GM12878 (cell line): ENCODE measurements at regions not wholly inside any gene's neighbourhood (a gene's known extent, or its start where the extent isn't known, plus 50 kb on each side); places are given as distances from the start of the nearest gene placed in this dataset.

Source experiments
- ATAC-seq: fragments of 200-7000 bp; cut with Tn5 transposase; 3 replicates; pipeline ENCODE4 v1.9.1; 2020; ENCODE audit warnings: mild to moderate bottlenecking, moderate library complexity
- BruUV-seq: library from RNA; stranded (reverse); fragments of 400-500 nt; replicated peaks from 2 replicates; lab custom pipeline; 2021; lab: Mats Ljungman, UMichigan
- CTCF ChIA-PET: fragments of 300-600 bp; sonication (Branson Sonifier 250); formaldehyde crosslinking; extraction: SDS; loops from one replicate; lab custom pipeline; 2021; ENCODE audit warnings: inconsistent platforms; lab: Yijun Ruan, JAX
- POLR2A ChIA-PET: fragments of 350-600 bp; formaldehyde crosslinking; extraction: SDS; loops from one replicate; lab custom pipeline; 2021; ENCODE audit warnings: inconsistent platforms; lab: Charles Lee
- RAD21 ChIA-PET: fragments of 300-600 bp; sonication (Branson Sonifier 250); formaldehyde crosslinking; loops from one replicate; lab custom pipeline; 2023; ENCODE audit warnings: antibody characterized with exemption; ENCODE audit not compliant: unreplicated experiment; lab: Charles Lee
- SMC1A ChIA-PET: fragments of 300-600 bp; sonication (Branson Sonifier 250); formaldehyde crosslinking; loops from one replicate; lab custom pipeline; 2023; ENCODE audit not compliant: unreplicated experiment, uncharacterized antibody; lab: Charles Lee
- DNase-seq: peaks from one replicate; pipeline ENCODE4 v3.0.0-alpha.2; 2011; ENCODE audit warnings: low read depth, low spot score
- FAIRE-seq: peaks from 3 replicates; lab custom pipeline; 2011; peaks lifted over from hg19 to GRCh38; lab: Jason Lieb, UNC
- H2AFZ ChIP-seq: 2 replicates; pipeline ENCODE4 v1.6.0; 2011; ENCODE audit warnings: low read depth, low read length, control low read depth; ENCODE audit not compliant: control insufficient read depth
- H3K27ac ChIP-seq: 2 replicates; pipeline ENCODE4 v1.5.1; 2011; ENCODE audit warnings: control low read depth; ENCODE audit not compliant: control insufficient read depth, insufficient read depth
- H3K27me3 ChIP-seq, 2 experiments: replicated peaks in 1 of 2; 2 replicates each; pipeline versions ENCODE4 v1.6.0 to v1.6.1; 2011; ENCODE audit warnings: low read length in 1 of 2; ENCODE audit not compliant: control insufficient read depth in 2 of 2, insufficient read depth in 2 of 2
- H3K36me3 ChIP-seq, 2 experiments: 2 replicates each; pipeline ENCODE4 v1.5.1; 2011; ENCODE audit warnings: low read length in 1 of 2; ENCODE audit not compliant: control insufficient read depth in 2 of 2, insufficient read depth in 2 of 2
- H3K4me1 ChIP-seq: 2 replicates; pipeline ENCODE4 v1.6.1; 2011; ENCODE audit warnings: mild to moderate bottlenecking, low read length, moderate library complexity, mixed read lengths; ENCODE audit not compliant: control insufficient read depth, insufficient read depth
- H3K4me2 ChIP-seq: 2 replicates; pipeline ENCODE4 v1.6.0; 2011; ENCODE audit warnings: control low read depth; ENCODE audit not compliant: control insufficient read depth, insufficient read depth
- H3K4me3 ChIP-seq: fragments of 200-600 bp; sonication (generic); 2 replicates; pipeline ENCODE4 v1.5.1; 2016
- H3K79me2 ChIP-seq: 2 replicates; pipeline ENCODE4 v1.6.0; 2011; ENCODE audit warnings: low read length; ENCODE audit not compliant: control insufficient read depth, insufficient read depth
- H3K9ac ChIP-seq: 2 replicates; pipeline ENCODE4 v1.8.0; 2011; ENCODE audit warnings: low read length, control low read depth, mixed read lengths; ENCODE audit not compliant: control insufficient read depth, insufficient read depth
- H3K9me3 ChIP-seq: replicated peaks from 3 replicates; pipeline ENCODE4 v1.5.1; 2011; ENCODE audit warnings: mild to moderate bottlenecking, low read length; ENCODE audit not compliant: control insufficient read depth, insufficient read depth
- H4K20me1 ChIP-seq: 2 replicates; pipeline ENCODE4 v1.6.0; 2011; ENCODE audit not compliant: control insufficient read depth, insufficient read depth
- CEBPB ChIP-seq, 2 experiments: fragments of 150-350 bp in 1 of 2; IDR thresholded peaks; 2 replicates each; pipeline ENCODE4 v1.6.1; 2012 to 2014; ENCODE audit warnings: low read depth in 2 of 2, low read length in 2 of 2, borderline replicate concordance in 1 of 2, inconsistent platforms in 1 of 2
- CHD1 ChIP-seq: IDR thresholded peaks from 2 replicates; pipeline ENCODE4 v1.6.1; 2012; ENCODE audit warnings: low read depth, low read length, improper control_type of control experiment
- CHD2 ChIP-seq: IDR thresholded peaks from 2 replicates; pipeline ENCODE4 v1.6.1; 2011; ENCODE audit warnings: low read depth, low read length, improper control_type of control experiment, borderline replicate concordance
- CREM ChIP-seq: IDR thresholded peaks from 2 replicates; pipeline ENCODE4 v1.6.1; 2014; ENCODE audit warnings: antibody characterized with exemption, low read depth
- EED ChIP-seq: sonication (generic); IDR thresholded peaks from 2 replicates; pipeline ENCODE4 v1.6.1; 2016; ENCODE audit warnings: antibody characterized with exemption, low read depth
- FOS ChIP-seq: IDR thresholded peaks from 3 replicates; pipeline ENCODE4 v1.6.1; 2011; ENCODE audit warnings: borderline replicate concordance; ENCODE audit not compliant: insufficient read length; ENCODE audit errors: extremely low read depth
- NFIC ChIP-seq: IDR thresholded peaks from 2 replicates; pipeline ENCODE4 v1.6.1; 2012; ENCODE audit warnings: low read depth, mild to moderate bottlenecking, inconsistent platforms, low read length, moderate library complexity
- NR2C1 ChIP-seq: fragments of 450-650 bp; IDR thresholded peaks from 2 replicates; pipeline ENCODE4 v1.6.1; 2017; ENCODE audit warnings: antibody characterized with exemption, mild to moderate bottlenecking, moderate library complexity
- PAX8 ChIP-seq: fragments of 450-650 bp; IDR thresholded peaks from 2 replicates; pipeline ENCODE4 v1.6.1; 2017; ENCODE audit warnings: mild to moderate bottlenecking, moderate library complexity
- PBX3 ChIP-seq: IDR thresholded peaks from 2 replicates; pipeline ENCODE4 v1.6.1; 2011; ENCODE audit warnings: mild to moderate bottlenecking, low read depth, low read length, moderate library complexity; ENCODE audit not compliant: insufficient replicate concordance
- PRDM15 ChIP-seq: fragments of 450-650 bp; formaldehyde crosslinking; IDR thresholded peaks from 2 replicates; pipeline ENCODE4 v1.4.0; 2020; ENCODE audit warnings: mild to moderate bottlenecking, moderate library complexity
- SIN3A ChIP-seq: IDR thresholded peaks from 2 replicates; pipeline ENCODE4 v1.6.1; 2012; ENCODE audit warnings: low read depth, low read length, improper control_type of control experiment
- SKIL ChIP-seq: fragments of 450-650 bp; IDR thresholded peaks from 2 replicates; pipeline ENCODE4 v1.6.1; 2017; ENCODE audit warnings: mild to moderate bottlenecking, low read depth, inconsistent platforms; ENCODE audit not compliant: poor library complexity, severe bottlenecking
- SMC3 ChIP-seq: IDR thresholded peaks from 2 replicates; pipeline ENCODE4 v1.6.1; 2011; ENCODE audit warnings: low read length, improper control_type of control experiment, borderline replicate concordance
- TBL1XR1 ChIP-seq: IDR thresholded peaks from 2 replicates; pipeline ENCODE4 v1.6.1; 2012; ENCODE audit warnings: low read depth, low read length, improper control_type of control experiment
- YY1 ChIP-seq: IDR thresholded peaks from 2 replicates; pipeline ENCODE4 v1.6.1; 2011; ENCODE audit warnings: low read depth, mild to moderate bottlenecking, low read length
- WGBS: methylation state at CpG from one replicate; pipeline ENCODE4 v1.1.6; 2016; ENCODE audit warnings: low lambda C conversion rate; ENCODE audit not compliant: insufficient replicate concordance, insufficient coverage; ENCODE audit errors: missing lambda C conversion rate; 5-methylcytosine and 5-hydroxymethylcytosine counted together
- in situ Hi-C: fragments of 300-500 bp; cut with MboI; formaldehyde crosslinking; loops from 9 replicates; pipeline ENCODE4 v1.14.3; 2018; ENCODE audit warnings: mixed read lengths
- intact Hi-C: fragments of 100-400 bp; cut with micrococcal nuclease; formaldehyde crosslinking; loops from one replicate; pipeline ENCODE4 v1.14.2; 2022; ENCODE audit not compliant: unreplicated experiment

- TF ChIP-seq YY1 (no peak), TBL1XR1 (no peak), NR2C1 (no peak), SIN3A (no peak), FOS (no peak), SKIL (no peak), CREM (no peak), PAX8 (no peak), CHD1 (no peak), CHD2 (no peak), CEBPB (IDR thresholded peaks at IDR 0.05; ENCODE audit: borderline replicate concordance in 1 of 2, low read depth in 2 of 2, low read length in 2 of 2) (no peak), PBX3 (no peak), NFIC (no peak), EED (no peak), PRDM15 (CRISPR knock-in tag) (no peak), SMC3 (no peak)
- Histone ChIP-seq H3K27ac (no peak overlapping the region), H2AFZ (no peak overlapping the region), H4K20me1 (no peaks in the 10 kb centered on the region), H3K79me2 (no peaks in the 10 kb centered on the region), H3K4me1 (no peaks in the 10 kb centered on the region), H3K36me3 (no peaks in the 10 kb centered on the region), H3K4me2 (no peak overlapping the region), H3K27me3 (no peaks in the 10 kb centered on the region; a peak in 1 of 4 replicates), H3K4me3 (no peak overlapping the region), H3K9ac (no peak overlapping the region), H3K9me3 (no peaks in the 10 kb centered on the region)
- DNase-seq (no peak), ATAC-seq (no peak), FAIRE-seq (no peak)
- no TSS peak for BruUV-seq
- 0% methylated on average over 2 of the region's 2 CpGs for WGBS
- SMC1A ChIA-PET = interaction anchor here (0.7 to 1.6 kb wide), 7 partner anchors 11 to 174 kb away, joined by 3 to 6 read pairs (median 4); no protein-coding TSS in a partner anchor
- in situ Hi-C loops = no loop called here
- intact Hi-C loops = no loop called here
- POLR2A ChIA-PET = no interaction called here
- RAD21 ChIA-PET = interaction anchor here (0.7 to 1.5 kb wide), 7 partner anchors 10 to 597 kb away, joined by 3 to 5 read pairs (median 4); no protein-coding TSS in a partner anchor
- CTCF ChIA-PET = interaction anchor here (0.7 to 3.9 kb wide), 29 partner anchors 10 to 597 kb away, joined by 3 to 32 read pairs (median 4); no protein-coding TSS in a partner anchor
These were observed 334.2 kb upstream of the CAMK1G start for GRCh38 chr1:209249280-209249670.
